Naive thymus-derived CD8-positive, alpha-beta T cell (primary cell): ENCODE measurements at regions not wholly inside any gene's neighbourhood (a gene's known extent, or its start where the extent isn't known, plus 50 kb on each side); places are given as distances from the start of the nearest gene placed in this dataset.

Experiments
- ATAC-seq, 2 donors: fragments of 150-1000 bp; cut with Tn5 transposase in 1 of 2; sonication (Bioruptor Pico), chemical (Tn5 transposase) in 1 of 2; 1 replicate in 1 of 2; 2 replicates in 1 of 2; pipeline ENCODE4 v1.10.0; 2021; ENCODE audit warnings: mild to moderate bottlenecking in 2 of 2, moderate library complexity in 2 of 2
- POLR2A ChIA-PET: fragments of 350-600 bp; sonication (Branson Sonifier 250); formaldehyde crosslinking; loops from one replicate; lab custom pipeline; 2021; ENCODE audit warnings: antibody characterized with exemption; lab: Charles Lee
- DNase-seq, 10 donors: peaks; one replicate each; pipeline versions ENCODE4 v3.0.0 to v3.0.0-alpha.2; 2020 to 2022
- H3K27ac Mint-ChIP-seq, 10 donors: one replicate each; pipeline ENCODE4 v1.8.0; 2020 to 2022; ENCODE audit warnings: mild to moderate bottlenecking in 10 of 10, mixed read lengths in 10 of 10, moderate library complexity in 4 of 10, inconsistent platforms in 1 of 10
- H3K27me3 Mint-ChIP-seq, 5 donors: one replicate each; pipeline ENCODE4 v1.8.0; 2021 to 2022; ENCODE audit warnings: mixed read lengths in 5 of 5
- H3K36me3 Mint-ChIP-seq, 3 donors: one replicate each; pipeline ENCODE4 v1.8.0; 2020 to 2022; ENCODE audit warnings: mixed read lengths in 3 of 3, mild to moderate bottlenecking in 2 of 3, inconsistent platforms in 1 of 3
- H3K4me1 Mint-ChIP-seq, 4 donors: one replicate each; pipeline ENCODE4 v1.8.0; 2021 to 2022; ENCODE audit warnings: mixed read lengths in 4 of 4
- H3K4me3 Mint-ChIP-seq, 10 donors: one replicate each; pipeline ENCODE4 v1.8.0; 2020 to 2022; ENCODE audit warnings: mild to moderate bottlenecking in 10 of 10, mixed read lengths in 10 of 10, moderate library complexity in 6 of 10, inconsistent platforms in 1 of 10
- H3K9me3 Mint-ChIP-seq, 9 donors: one replicate each; pipeline ENCODE4 v1.8.0; 2020 to 2022; ENCODE audit warnings: mixed read lengths in 9 of 9, mild to moderate bottlenecking in 3 of 9, inconsistent platforms in 1 of 9, moderate library complexity in 1 of 9

DNA sequence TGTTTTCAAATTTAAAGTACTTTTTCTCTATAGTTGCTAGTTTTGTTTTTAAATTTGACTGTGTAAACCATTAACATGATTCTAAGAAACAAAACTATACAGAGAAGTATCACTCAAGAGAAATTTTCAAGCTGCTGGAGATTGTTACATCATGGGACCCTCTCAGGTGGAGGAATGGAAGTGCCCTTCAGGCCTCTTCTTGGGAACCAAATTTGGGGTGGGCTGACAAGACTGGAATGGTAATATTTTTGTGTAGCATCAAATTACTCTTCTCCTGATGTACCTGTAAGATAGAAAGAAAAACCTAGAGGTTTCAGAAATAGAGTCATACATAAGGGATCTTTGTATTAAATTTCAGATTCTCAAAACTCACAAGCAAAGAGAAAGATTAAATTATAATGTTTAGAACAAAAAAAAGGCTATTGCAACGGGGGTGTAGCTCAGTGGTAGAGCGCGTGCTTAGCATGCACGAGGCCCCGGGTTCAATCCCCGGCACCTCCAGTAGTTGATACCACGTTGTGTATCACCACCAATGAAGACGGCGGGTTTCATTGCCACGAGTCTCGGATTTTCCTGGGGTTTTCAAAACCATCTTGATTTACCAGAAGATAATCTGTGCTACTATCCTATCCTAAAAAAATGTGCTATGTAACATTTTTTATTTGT lies 193.7 kb downstream of the GPX5 start:
- peaks cover 0 to 17% (median 0%) of the 10 kb centered on the region in 3 donors for H3K36me3 Mint-ChIP-seq
- peaks cover 0 to 16% (median 4%) of the 10 kb centered on the region in 9 donors for H3K9me3 Mint-ChIP-seq
- DNase-seq (no peak), ATAC-seq (no peak)
- POLR2A ChIA-PET, result no interaction called here
- no peaks in the 10 kb centered on the region for H3K4me1 Mint-ChIP-seq
- H3K4me3 Mint-ChIP-seq, result no peak overlapping the region
- peaks cover 40 to 93% (median 60%) of the 10 kb centered on the region in 5 donors for H3K27me3 Mint-ChIP-seq
- H3K27ac Mint-ChIP-seq, result no peak overlapping the region

DNA sequence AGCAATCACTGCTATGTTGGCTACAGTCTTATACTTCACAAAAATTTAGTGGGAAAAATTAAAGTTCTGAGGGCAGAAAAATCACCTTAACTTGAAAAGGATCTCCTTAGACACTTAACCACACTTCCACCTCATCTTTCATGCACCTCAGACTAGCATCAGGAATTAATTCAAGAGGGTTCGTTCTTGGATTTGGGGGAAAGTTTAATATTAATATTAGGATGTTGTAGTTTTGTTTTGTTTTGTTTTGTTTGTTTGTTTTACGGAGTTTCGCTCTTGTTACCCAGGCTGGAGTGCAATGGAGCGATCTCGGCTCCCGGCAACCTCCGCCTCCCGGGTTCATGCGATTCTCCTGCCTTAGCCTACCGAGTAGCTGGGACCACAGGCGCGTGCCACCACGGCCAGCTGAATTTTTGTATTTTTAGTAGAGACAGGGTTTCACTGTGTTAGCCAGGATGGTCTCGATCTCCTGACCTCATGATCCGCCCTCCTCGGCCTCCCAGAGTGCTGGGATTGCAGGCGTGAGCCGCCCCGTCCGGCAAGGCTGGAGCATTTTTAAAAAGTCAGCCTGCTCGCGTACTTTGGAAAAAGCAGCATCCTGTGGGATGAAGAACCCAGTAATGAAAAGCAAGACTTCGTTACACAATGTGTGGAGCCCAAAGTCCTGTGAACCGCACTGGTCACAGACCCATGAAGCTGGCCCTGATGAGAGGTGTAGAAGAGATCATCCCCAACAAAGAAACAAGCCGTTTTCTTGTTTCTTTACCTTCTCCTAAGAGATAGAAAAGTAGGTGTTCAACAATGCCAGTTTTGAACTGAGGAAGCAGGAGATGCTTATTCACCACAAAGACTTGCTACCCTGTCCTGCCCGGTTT lies 194.9 kb downstream of the GPX5 start:
- POLR2A ChIA-PET, result no interaction called here
- Mint-ChIP-seq H3K9me3 (peaks cover 0 to 20% (median 4%) of the 10 kb centered on the region in 9 donors), H3K4me1 (no peaks in the 10 kb centered on the region), H3K36me3 (peaks cover 0 to 17% (median 0%) of the 10 kb centered on the region in 3 donors), H3K27me3 (peaks cover 44 to 93% (median 62%) of the 10 kb centered on the region in 5 donors), H3K27ac (no peak overlapping the region), H3K4me3 (no peak overlapping the region)
- DNase-seq (no peak), ATAC-seq (no peak)

DNA sequence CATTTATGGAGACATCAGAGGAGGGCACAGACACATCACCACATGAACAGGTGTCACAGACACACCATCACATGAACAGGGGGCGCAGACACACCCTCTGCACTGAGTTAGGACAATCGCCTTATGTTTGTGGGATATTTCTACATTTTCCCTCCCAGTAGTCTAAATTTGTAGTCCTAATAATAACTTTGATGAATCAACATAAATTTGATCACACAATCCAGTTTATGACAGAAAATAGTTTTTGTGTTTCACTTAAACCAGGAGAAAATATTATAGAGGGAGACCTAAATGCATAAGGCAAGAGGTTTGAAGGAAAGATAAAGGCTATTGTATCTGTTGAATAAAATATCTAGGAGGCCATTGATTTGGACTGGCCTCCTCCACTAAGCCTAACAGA lies 195.7 kb downstream of the GPX5 start:
- peaks cover 0 to 17% (median 0%) of the 10 kb centered on the region in 3 donors for H3K36me3 Mint-ChIP-seq
- POLR2A ChIA-PET, result no interaction called here
- ATAC-seq, result no peak
- H3K27ac Mint-ChIP-seq, result no peak overlapping the region
- peaks cover 49 to 98% (median 67%) of the 10 kb centered on the region in 5 donors for H3K27me3 Mint-ChIP-seq
- DNase-seq, result no peak
- no peaks in the 10 kb centered on the region for H3K4me1 Mint-ChIP-seq
- H3K9me3 Mint-ChIP-seq, result peaks cover 0 to 23% (median 4%) of the 10 kb centered on the region in 9 donors
- no peak overlapping the region for H3K4me3 Mint-ChIP-seq

DNA sequence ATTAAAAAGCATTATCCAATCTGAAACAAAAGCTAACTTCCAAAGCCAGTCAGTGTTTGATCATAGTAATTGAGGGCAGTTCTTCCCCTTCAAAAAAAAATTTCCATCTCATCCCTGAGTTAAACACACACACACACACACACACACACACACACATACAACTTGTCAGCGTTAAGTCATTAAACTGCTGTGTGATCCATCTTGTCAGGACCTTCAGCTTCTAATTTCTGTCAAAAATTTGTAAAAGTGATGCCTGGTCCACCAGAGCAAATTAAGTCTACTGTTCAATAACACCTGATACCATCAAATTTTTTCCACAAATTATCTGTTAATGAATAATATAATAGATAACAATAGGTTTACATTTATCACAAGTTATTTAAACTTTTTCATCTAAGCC lies 198.7 kb downstream of the GPX5 start:
- no peak for ATAC-seq
- Mint-ChIP-seq H3K4me1 (peaks cover 9 to 15% (median 11%) of the 10 kb centered on the region in 4 donors), H3K36me3 (peaks cover 2 to 23% (median 3%) of the 10 kb centered on the region in 3 donors), H3K9me3 (peaks cover 0 to 32% (median 17%) of the 10 kb centered on the region in 9 donors), H3K27me3 (peaks cover 60 to 97% (median 72%) of the 10 kb centered on the region in 5 donors), H3K27ac (no peak overlapping the region), H3K4me3 (no peak overlapping the region)
- POLR2A ChIA-PET, result no interaction called here
- no peak for DNase-seq

GRCh38 chr6:28725274-28725809 lies 198.4 kb downstream of the TRIM27 start:
- H3K27ac Mint-ChIP-seq, result no peak overlapping the region
- POLR2A ChIA-PET, result no interaction called here
- peaks cover 9 to 16% (median 13%) of the 10 kb centered on the region in 4 donors for H3K4me1 Mint-ChIP-seq
- H3K9me3 Mint-ChIP-seq, result peaks cover 0 to 37% (median 18%) of the 10 kb centered on the region in 9 donors
- H3K27me3 Mint-ChIP-seq, result peaks cover 61 to 96% (median 73%) of the 10 kb centered on the region in 5 donors
- no peak for DNase-seq
- no peak for ATAC-seq
- no peak overlapping the region for H3K4me3 Mint-ChIP-seq
- peaks cover 2 to 26% (median 3%) of the 10 kb centered on the region in 3 donors for H3K36me3 Mint-ChIP-seq

GRCh38 chr6:28725890-28726348 lies 197.9 kb downstream of the TRIM27 start:
- peaks cover 60 to 96% (median 72%) of the 10 kb centered on the region in 5 donors for H3K27me3 Mint-ChIP-seq
- no peak overlapping the region for H3K27ac Mint-ChIP-seq
- POLR2A ChIA-PET, result no interaction called here
- peaks cover 9 to 16% (median 14%) of the 10 kb centered on the region in 4 donors for H3K4me1 Mint-ChIP-seq
- no peak for ATAC-seq
- H3K9me3 Mint-ChIP-seq, result peaks cover 0 to 41% (median 22%) of the 10 kb centered on the region in 9 donors
- H3K36me3 Mint-ChIP-seq, result peaks cover 2 to 31% (median 7%) of the 10 kb centered on the region in 3 donors
- DNase-seq, result no peak
- H3K4me3 Mint-ChIP-seq, result no peak overlapping the region

GRCh38 chr6:28726569-28727309 lies 197.0 kb downstream of the TRIM27 start:
- H3K4me1 Mint-ChIP-seq, result peaks cover 9 to 16% (median 14%) of the 10 kb centered on the region in 4 donors
- H3K27ac Mint-ChIP-seq, result no peak overlapping the region
- H3K4me3 Mint-ChIP-seq, result no peak overlapping the region
- no peak for DNase-seq
- ATAC-seq, result no peak
- POLR2A ChIA-PET, result no interaction called here
- H3K36me3 Mint-ChIP-seq, result peaks cover 2 to 35% (median 7%) of the 10 kb centered on the region in 3 donors
- peaks cover 58 to 96% (median 75%) of the 10 kb centered on the region in 5 donors for H3K27me3 Mint-ChIP-seq
- H3K9me3 Mint-ChIP-seq, result peaks cover 0 to 48% (median 27%) of the 10 kb centered on the region in 9 donors

DNA sequence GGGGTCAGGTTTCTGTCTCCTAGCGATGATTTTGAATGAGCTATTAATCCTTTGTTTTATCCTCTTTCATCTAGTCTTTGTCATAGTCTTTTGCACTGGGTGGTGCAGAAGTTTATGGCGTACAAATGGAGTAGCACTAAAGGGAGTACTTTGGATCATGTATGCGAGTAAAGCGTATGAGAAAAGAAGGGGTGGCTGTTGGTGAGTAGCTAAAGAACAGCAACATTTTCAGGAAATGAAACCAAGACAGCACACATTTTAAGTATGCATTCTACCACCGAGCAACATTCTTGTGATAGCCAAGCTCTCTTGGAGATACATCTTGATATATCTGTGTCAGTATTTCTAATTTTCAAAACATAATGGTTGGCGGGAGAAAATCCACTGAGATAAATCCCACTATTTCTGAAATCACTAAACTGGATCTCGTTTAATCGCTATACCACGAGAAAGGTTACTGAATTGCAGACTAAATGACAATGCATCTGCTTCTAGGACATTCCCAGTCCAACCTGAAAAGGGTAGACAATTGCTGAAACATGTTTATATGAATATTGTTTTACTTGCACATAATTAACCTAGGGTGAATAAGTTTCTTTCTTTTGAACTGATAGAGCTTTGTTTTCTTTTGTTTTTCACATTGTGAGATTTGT lies 196.1 kb downstream of the TRIM27 start:
- ATAC-seq (no peak), DNase-seq (no peak)
- Mint-ChIP-seq H3K36me3 (peaks cover 4 to 38% (median 7%) of the 10 kb centered on the region in 3 donors), H3K9me3 (peaks cover 0 to 57% (median 30%) of the 10 kb centered on the region in 9 donors), H3K27me3 (peaks cover 54 to 96% (median 75%) of the 10 kb centered on the region in 5 donors), H3K4me1 (peaks cover 9 to 16% (median 14%) of the 10 kb centered on the region in 4 donors), H3K4me3 (peak overlapping the region in 8 of 10 donors; percentile 42 to 90 (median 74)), H3K27ac (peak overlapping the region in 1 of 10 donors; percentile 92)
- POLR2A ChIA-PET, result no interaction called here

DNA sequence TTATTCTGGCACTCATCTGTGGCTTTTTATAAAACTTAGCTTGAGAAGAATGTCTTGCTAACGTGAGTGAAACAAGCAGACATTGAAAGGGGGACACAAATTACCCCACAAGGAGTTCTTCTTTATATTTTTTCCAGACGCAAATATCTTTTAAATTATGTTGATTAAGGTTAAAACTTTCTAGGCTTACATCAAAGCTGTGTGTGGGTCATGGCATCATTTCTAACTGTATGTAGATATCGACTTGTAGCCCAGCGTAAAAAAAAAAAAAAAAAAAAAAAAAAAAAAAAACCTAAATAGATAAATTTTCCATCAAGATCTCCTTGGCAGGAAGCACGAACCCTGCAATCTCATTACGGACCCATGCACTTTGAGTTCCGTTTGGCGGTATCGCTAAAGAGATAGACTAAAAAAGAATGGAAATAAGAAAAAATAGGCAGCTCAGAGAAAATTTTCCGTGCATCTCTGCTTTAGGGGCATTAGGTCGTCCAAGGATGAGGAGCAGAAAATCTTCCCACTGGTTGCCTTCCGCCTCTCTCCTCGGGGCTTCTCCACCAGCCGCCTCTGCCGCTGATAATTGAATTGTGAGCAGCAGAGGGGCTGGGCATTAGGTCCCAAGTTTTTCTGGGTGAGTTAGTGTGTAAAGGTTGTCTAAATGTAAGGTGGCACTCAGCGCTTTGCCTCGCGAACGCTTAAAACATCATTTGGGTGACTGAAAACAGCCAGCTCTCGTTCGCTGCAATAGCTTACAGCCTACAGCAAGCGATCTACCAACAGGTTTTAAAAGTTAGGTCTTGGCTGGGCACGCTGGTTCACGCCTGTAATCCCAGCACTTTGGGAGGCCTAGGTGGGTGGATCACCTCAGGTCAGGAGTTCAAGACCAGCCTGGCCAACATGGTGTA lies 194.0 kb downstream of the TRIM27 start:
- DNase-seq (no peak), ATAC-seq (no peak)
- peak overlapping the region; percentile 68 to 90 (median 85) for H3K4me3 Mint-ChIP-seq
- H3K4me1 Mint-ChIP-seq, result peaks cover 9 to 16% (median 16%) of the 10 kb centered on the region in 4 donors
- POLR2A ChIA-PET, result interaction anchor here (0.6 kb wide), 1 partner anchor 920 kb away, joined by 3 read pairs; no protein-coding TSS in a partner anchor
- H3K36me3 Mint-ChIP-seq, result peaks cover 7 to 51% (median 14%) of the 10 kb centered on the region in 3 donors
- H3K27ac Mint-ChIP-seq, result peak overlapping the region in 5 of 10 donors; percentile 44 to 92 (median 87)
- peaks cover 60 to 96% (median 78%) of the 10 kb centered on the region in 5 donors for H3K27me3 Mint-ChIP-seq
- H3K9me3 Mint-ChIP-seq, result peaks cover 9 to 70% (median 46%) of the 10 kb centered on the region in 9 donors

- H3K4me3 Mint-ChIP-seq, result no peak overlapping the region
- DNase-seq, result no peak
- H3K4me1 Mint-ChIP-seq, result peaks cover 9 to 16% (median 16%) of the 10 kb centered on the region in 4 donors
- H3K9me3 Mint-ChIP-seq, result peaks cover 9 to 82% (median 52%) of the 10 kb centered on the region in 9 donors
- peaks cover 10 to 67% (median 29%) of the 10 kb centered on the region in 3 donors for H3K36me3 Mint-ChIP-seq
- POLR2A ChIA-PET, result no interaction called here
- no peak for ATAC-seq
- H3K27ac Mint-ChIP-seq, result no peak overlapping the region
- H3K27me3 Mint-ChIP-seq, result peaks cover 63 to 96% (median 84%) of the 10 kb centered on the region in 5 donors
These were observed 191.7 kb downstream of the TRIM27 start for GRCh38 chr6:28732052-28732451.
